GM19025 (cell line): ENCODE measurements at regions not wholly inside any gene's neighbourhood (a gene's known extent, or its start where the extent isn't known, plus 50 kb on each side); places are given as distances from the start of the nearest gene placed in this dataset.
"Not testable (repeated sequence)": the region's sequence is repeated elsewhere in the genome, so short reads cannot be mapped to it uniquely, and the experiment has no call there.

Source experiments
- ATAC-seq: cut with Tn5 transposase; IDR thresholded peaks from one replicate; pipeline ENCODE4 v1.9.1; 2021; ENCODE audit warnings: mild to moderate bottlenecking, low read depth, moderate library complexity; ENCODE audit not compliant: unreplicated experiment

- no peak for ATAC-seq
Observed at GRCh38 chr21:43291347-43291950, 122.6 kb downstream of the CRYAA start.

- no peak for ATAC-seq
Observed at GRCh38 chr21:43290421-43291346, 121.9 kb downstream of the CRYAA start.

GRCh38 chr21:43289966-43290365, 121.2 kb downstream of the CRYAA start:
- ATAC-seq = no peak

GRCh38 chr21:43289442-43289841, 120.6 kb downstream of the CRYAA start:
- no peak for ATAC-seq

- no peak for ATAC-seq
Observed at GRCh38 chr21:43287795-43288755, 119.3 kb downstream of the CRYAA start.

- no peak for ATAC-seq
Observed at GRCh38 chr21:43287111-43287760, 118.4 kb downstream of the CRYAA start.

- no peak for ATAC-seq
Observed at GRCh38 chr21:43286196-43286595, 117.4 kb downstream of the CRYAA start.

GRCh38 chr21:43284700-43285099, 115.9 kb downstream of the CRYAA start:
- ATAC-seq = no peak

GRCh38 chr21:43284238-43284637, 115.4 kb downstream of the CRYAA start:
- ATAC-seq = no peak

GRCh38 chr21:43283925-43284221, 115.1 kb downstream of the CRYAA start:
- ATAC-seq = not testable (repeated sequence)

- ATAC-seq = no peak
Observed at GRCh38 chr21:43283136-43283924, 114.5 kb downstream of the CRYAA start.

- no peak for ATAC-seq
Observed at GRCh38 chr21:43282358-43283120, 113.7 kb downstream of the CRYAA start.

GRCh38 chr21:43281661-43282357, 113.0 kb downstream of the CRYAA start:
- ATAC-seq = no peak

- no peak for ATAC-seq
Observed at GRCh38 chr21:43280949-43281633, 112.3 kb downstream of the CRYAA start.

- ATAC-seq = no peak
Observed at GRCh38 chr21:43279578-43279894, 110.7 kb downstream of the CRYAA start.

GRCh38 chr21:43278766-43279577, 110.2 kb downstream of the CRYAA start:
- ATAC-seq = no peak

- ATAC-seq = no peak
Observed at GRCh38 chr21:43278359-43278758, 109.6 kb downstream of the CRYAA start.
